Astrocyte of the spinal cord (primary cell): ENCODE measurements at regions not wholly inside any gene's neighbourhood (a gene's known extent, or its start where the extent isn't known, plus 50 kb on each side); places are given as distances from the start of the nearest gene placed in this dataset.

Experiments
- DNase-seq: peaks from one replicate; pipeline ENCODE4 v3.0.0; 2011; ENCODE audit warnings: low read depth, low spot score
- H3K4me3 ChIP-seq: 2 replicates; pipeline ENCODE4 v1.5.1; 2011; ENCODE audit warnings: low read depth, mild to moderate bottlenecking, low read length, moderate library complexity
- in situ Hi-C: cut with HindIII; loops from 2 replicates; pipeline ENCODE4 v1.10.0; 2017; ENCODE audit warnings: low sequenced_read_pairs
- TF ChIP-seq, protein P1 (sequence below): IDR thresholded peaks from 2 replicates; pipeline ENCODE4 v1.5.1; 2012; ENCODE audit warnings: low read depth, mild to moderate bottlenecking, low read length, inconsistent platforms

DNA sequence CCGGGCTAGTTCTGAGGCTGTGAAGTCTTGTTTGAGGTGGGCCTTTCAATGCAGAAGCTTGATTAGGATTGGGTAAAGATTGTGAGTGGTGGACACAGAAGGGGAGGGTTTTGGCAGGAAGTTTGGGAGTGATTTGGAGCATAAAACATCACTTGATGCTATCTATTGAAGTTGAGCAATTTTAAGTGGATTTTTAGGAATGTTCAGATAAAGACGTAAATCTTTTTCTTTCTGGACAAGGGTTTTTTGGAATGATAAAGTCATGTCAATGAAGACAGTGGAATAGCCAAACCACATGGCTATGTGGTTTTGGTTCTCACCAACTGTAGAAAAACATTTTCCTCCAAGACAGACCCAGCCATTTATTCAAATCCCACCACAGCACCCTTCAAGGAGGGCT, 111.2 kb upstream of the SNX19 start:
- in situ Hi-C loops, result no loop called here
- DNase-seq, result no peak
- H3K4me3 ChIP-seq, result no peak overlapping the region
- TF ChIP-seq, protein P1, sequence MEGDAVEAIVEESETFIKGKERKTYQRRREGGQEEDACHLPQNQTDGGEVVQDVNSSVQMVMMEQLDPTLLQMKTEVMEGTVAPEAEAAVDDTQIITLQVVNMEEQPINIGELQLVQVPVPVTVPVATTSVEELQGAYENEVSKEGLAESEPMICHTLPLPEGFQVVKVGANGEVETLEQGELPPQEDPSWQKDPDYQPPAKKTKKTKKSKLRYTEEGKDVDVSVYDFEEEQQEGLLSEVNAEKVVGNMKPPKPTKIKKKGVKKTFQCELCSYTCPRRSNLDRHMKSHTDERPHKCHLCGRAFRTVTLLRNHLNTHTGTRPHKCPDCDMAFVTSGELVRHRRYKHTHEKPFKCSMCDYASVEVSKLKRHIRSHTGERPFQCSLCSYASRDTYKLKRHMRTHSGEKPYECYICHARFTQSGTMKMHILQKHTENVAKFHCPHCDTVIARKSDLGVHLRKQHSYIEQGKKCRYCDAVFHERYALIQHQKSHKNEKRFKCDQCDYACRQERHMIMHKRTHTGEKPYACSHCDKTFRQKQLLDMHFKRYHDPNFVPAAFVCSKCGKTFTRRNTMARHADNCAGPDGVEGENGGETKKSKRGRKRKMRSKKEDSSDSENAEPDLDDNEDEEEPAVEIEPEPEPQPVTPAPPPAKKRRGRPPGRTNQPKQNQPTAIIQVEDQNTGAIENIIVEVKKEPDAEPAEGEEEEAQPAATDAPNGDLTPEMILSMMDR, result no peak

DNA sequence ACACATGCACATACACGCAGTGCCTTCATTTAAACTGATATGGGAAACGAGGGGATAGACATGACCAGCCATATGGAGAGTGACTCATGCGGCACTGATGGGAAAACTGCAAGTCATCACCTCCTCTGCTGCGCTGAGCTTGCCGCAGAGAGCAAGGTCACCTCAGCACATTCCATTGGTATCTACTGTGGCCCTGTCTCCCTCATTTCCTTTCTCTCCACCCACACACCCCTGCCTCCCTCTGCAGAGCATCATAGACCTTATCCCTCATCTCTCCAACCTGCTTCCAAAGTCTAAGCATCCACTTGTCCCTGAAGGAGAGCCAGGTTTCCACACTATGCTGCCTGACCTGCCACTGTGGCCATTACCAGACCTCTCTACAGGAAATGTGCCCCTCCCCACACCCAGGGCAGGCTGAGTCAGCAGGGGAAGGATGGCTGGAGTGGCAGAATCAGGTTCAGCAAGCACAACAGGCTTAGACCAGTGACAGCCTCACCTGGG, 116.9 kb upstream of the SNX19 start:
- DNase-seq, result peak; percentile 87
- TF ChIP-seq, protein P1, result no peak
- in situ Hi-C loops, result no loop called here
- H3K4me3 ChIP-seq, result no peak overlapping the region

DNA sequence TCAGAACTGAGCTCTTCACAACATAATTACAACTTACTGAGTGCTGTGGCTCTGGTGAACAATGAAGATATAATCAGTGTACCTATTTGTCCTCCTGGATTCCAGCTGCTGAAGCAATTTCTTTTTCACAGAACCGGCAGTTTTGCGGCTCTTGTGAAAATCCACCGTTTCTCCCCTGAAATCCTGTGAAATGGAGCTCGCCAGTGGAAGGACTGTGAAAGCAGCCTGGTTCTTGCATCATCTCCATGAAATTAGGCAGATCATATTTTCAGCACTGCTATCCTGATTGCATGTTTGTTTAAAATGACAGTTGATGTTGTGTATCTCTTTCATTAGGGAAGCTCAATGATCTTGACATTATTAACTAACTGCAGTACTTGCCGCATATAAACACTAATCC, 120.2 kb upstream of the SNX19 start:
- TF ChIP-seq, protein P1, result no peak

DNA sequence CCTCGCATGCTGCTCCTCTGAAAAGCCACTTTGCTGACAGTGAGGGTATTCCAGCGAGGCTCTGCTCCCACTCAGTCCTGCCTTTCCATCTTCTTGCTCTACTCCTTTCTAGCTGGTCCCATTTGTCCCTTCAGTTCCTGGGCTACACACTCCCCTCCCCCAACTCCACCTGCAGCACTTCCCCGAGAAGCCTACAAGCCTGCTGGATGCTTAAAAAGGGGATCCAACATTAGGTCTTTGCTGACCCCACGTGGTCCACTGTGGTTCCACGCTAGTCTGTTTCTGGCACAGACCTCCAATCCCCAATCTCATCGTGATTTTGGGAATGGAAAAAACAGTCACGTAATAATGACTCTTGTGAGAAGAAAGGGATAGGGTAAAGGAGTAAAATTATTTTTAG, 121.6 kb upstream of the SNX19 start:
- DNase-seq, result no peak
- H3K4me3 ChIP-seq, result no peak overlapping the region
- in situ Hi-C loops, result no loop called here
- TF ChIP-seq, protein P1, result no peak

More for the DNA sequence above, 120.2 kb upstream of the SNX19 start:
- DNase-seq, result no peak
- in situ Hi-C loops, result no loop called here
- H3K4me3 ChIP-seq, result no peak overlapping the region

DNA sequence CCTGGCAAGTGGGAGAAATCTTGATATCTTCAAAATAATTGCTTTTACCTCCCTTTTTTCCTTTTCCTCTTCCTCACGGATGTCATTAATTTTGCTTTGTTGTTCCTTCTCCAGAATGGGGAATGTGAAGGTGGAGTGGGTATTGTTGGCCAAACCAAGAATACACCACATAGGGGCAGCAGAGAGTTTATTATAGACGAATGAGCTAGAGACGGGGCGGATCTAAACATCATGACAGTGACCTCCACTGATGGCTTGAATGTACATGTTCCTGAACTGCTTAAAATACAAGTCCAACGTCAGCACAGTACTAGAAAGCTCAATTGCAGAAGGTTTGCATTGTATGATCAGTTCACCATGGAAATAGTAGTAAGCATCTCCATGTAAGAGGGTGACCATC, 122.3 kb upstream of the SNX19 start:
- DNase-seq, result no peak
- TF ChIP-seq, protein P1, result peak; percentile 15
- in situ Hi-C loops, result no loop called here
- no peak overlapping the region for H3K4me3 ChIP-seq

DNA sequence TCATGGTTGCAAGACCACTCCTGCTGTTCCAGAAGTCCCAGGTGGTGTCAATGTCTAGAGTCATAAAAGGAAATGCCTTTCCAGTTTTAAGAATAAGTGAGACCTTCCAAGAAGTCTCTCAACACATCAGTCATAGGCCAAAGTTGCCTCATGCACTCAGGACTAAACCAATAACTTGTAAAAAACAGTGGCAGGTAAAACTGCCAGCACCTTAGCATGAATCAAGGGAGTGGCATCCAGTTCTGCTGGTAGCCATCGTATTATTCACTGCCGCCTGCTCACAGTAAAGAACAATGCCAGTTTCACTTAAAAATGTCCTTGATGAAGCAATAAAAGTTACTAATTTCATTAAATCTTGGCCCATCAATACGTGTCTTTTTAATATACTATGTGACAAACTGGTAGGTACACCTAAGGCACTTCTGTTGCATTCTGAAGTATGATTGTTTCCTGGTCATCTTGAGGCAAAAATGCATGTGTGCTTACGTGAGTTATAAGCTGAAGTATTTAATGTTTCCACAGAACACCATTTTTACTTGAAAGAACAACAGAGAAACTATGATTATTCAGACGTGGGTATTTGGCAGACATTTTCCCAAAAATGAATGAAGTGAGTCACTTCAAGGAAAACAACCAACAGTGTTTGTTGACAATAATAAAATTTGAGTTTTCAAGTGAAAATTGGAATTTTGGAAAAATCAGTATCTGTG, 125.2 kb upstream of the SNX19 start:
- DNase-seq, result no peak
- in situ Hi-C loops, result no loop called here
- no peak overlapping the region for H3K4me3 ChIP-seq
- TF ChIP-seq, protein P1, result no peak
